MCF 10A (cell line): ENCODE measurements at regions not wholly inside any gene's neighbourhood (a gene's known extent, or its start where the extent isn't known, plus 50 kb on each side); places are given as distances from the start of the nearest gene placed in this dataset.

Source experiments
- BruUV-seq: library from RNA; stranded (reverse); fragments of 400-500 nt; replicated peaks from 2 replicates; lab custom pipeline; 2021; lab: Mats Ljungman, UMichigan
- CTCF ChIA-PET: fragments of 300-600 bp; sonication (Branson Sonifier 250); formaldehyde crosslinking; extraction: SDS; loops from one replicate; lab custom pipeline; 2021; ENCODE audit warnings: antibody characterized with exemption, inconsistent platforms; lab: Yijun Ruan, JAX
- POLR2A ChIA-PET: fragments of 300-600, 350-650 bp; sonication (Branson Sonifier 250); formaldehyde crosslinking; extraction: SDS; loops from one replicate; lab custom pipeline; 2020; ENCODE audit warnings: antibody characterized with exemption, inconsistent platforms; lab: Yijun Ruan, JAX
- DNase-seq: peaks from one replicate; pipeline ENCODE4 v3.0.0-alpha.2; 2018; ENCODE audit not compliant: unreplicated experiment
- H3K27ac Mint-ChIP-seq: one replicate; pipeline ENCODE4 v1.8.0; 2022; ENCODE audit warnings: mild to moderate bottlenecking, low read depth, mixed read lengths; ENCODE audit not compliant: unreplicated experiment
- H3K27me3 Mint-ChIP-seq: one replicate; pipeline ENCODE4 v1.8.0; 2022; ENCODE audit warnings: mixed read lengths; ENCODE audit not compliant: insufficient read depth, unreplicated experiment
- H3K36me3 Mint-ChIP-seq: one replicate; pipeline ENCODE4 v1.8.0; 2022; ENCODE audit warnings: mild to moderate bottlenecking, moderate library complexity, mixed read lengths; ENCODE audit not compliant: insufficient read depth, unreplicated experiment
- H3K4me1 Mint-ChIP-seq: one replicate; pipeline ENCODE4 v1.8.0; 2022; ENCODE audit warnings: mixed read lengths; ENCODE audit not compliant: insufficient read depth, unreplicated experiment
- H3K4me3 Mint-ChIP-seq: one replicate; pipeline ENCODE4 v1.8.0; 2022; ENCODE audit warnings: mild to moderate bottlenecking, moderate library complexity, mixed read lengths; ENCODE audit not compliant: unreplicated experiment
- H3K9me3 Mint-ChIP-seq: one replicate; pipeline ENCODE4 v1.8.0; 2022; ENCODE audit warnings: mixed read lengths; ENCODE audit not compliant: unreplicated experiment
- CTCF ChIP-seq: fragments of 200-600 bp; IDR thresholded peaks from one replicate; pipeline ENCODE4 v1.8.0; 2022; ENCODE audit warnings: antibody characterized with exemption, mild to moderate bottlenecking; ENCODE audit not compliant: unreplicated experiment
- intact Hi-C: fragments of 100-400 bp; cut with micrococcal nuclease; formaldehyde crosslinking; loops from 2 replicates; pipeline ENCODE4 v1.14.1; 2022

DNA sequence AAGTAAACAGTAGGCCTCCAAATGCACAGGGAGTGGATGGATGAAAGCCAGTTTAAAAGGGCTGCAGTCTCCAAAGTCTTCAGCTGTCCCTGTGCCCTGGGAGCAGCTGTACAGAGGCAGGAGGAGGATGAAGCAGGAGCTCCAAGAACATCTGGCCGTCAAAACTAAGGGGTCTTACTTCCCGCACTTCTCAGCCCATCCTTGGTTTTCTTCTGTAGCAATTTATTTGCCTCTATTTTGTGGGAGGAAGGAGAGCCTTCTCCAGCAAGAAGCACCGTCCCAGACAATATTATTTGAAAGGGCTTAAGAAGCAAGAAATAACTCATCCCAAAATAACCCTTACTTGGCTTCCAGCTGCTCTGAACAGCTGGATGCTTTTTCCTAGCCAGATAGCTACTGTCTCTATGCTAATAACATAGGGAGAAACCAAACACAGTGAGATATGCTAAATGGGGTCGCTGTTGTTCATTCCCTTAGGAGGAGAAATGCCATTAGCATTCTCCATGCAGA lies 133.2 kb downstream of the SPATA19 start:
- H3K4me3 Mint-ChIP-seq, result no peak overlapping the region
- intact Hi-C loops, result no loop called here
- TF ChIP-seq CTCF, result no peak
- H3K36me3 Mint-ChIP-seq, result no peaks in the 10 kb centered on the region
- BruUV-seq, result no TSS peak
- POLR2A ChIA-PET, result interaction anchor here (0.5 kb wide), 1 partner anchor 13 kb away, joined by 4 read pairs; no protein-coding TSS in a partner anchor
- H3K27me3 Mint-ChIP-seq, result peaks cover 20% of the 10 kb centered on the region
- no peak overlapping the region for H3K27ac Mint-ChIP-seq
- no peaks in the 10 kb centered on the region for H3K4me1 Mint-ChIP-seq
- H3K9me3 Mint-ChIP-seq, result peaks cover 5% of the 10 kb centered on the region
- DNase-seq, result no peak
- CTCF ChIA-PET, result no interaction called here

- no peaks in the 10 kb centered on the region for H3K4me1 Mint-ChIP-seq
- POLR2A ChIA-PET, result no interaction called here
- BruUV-seq, result no TSS peak
- no peak for DNase-seq
- CTCF ChIA-PET, result no interaction called here
- H3K27ac Mint-ChIP-seq, result no peak overlapping the region
- H3K9me3 Mint-ChIP-seq, result no peaks in the 10 kb centered on the region
- intact Hi-C loops, result no loop called here
- H3K36me3 Mint-ChIP-seq, result no peaks in the 10 kb centered on the region
- TF ChIP-seq CTCF, result no peak
- H3K27me3 Mint-ChIP-seq, result peaks cover 15% of the 10 kb centered on the region
- no peak overlapping the region for H3K4me3 Mint-ChIP-seq
Measured at GRCh38 chr11:133711545-133711944, 133.8 kb downstream of the SPATA19 start.

- no TSS peak for BruUV-seq
- H3K27me3 Mint-ChIP-seq, result peaks cover 7% of the 10 kb centered on the region
- no peaks in the 10 kb centered on the region for H3K4me1 Mint-ChIP-seq
- CTCF ChIA-PET, result no interaction called here
- H3K4me3 Mint-ChIP-seq, result no peak overlapping the region
- no peak for DNase-seq
- H3K36me3 Mint-ChIP-seq, result no peaks in the 10 kb centered on the region
- intact Hi-C loops, result no loop called here
- no peaks in the 10 kb centered on the region for H3K9me3 Mint-ChIP-seq
- no peak for TF ChIP-seq CTCF
- no peak overlapping the region for H3K27ac Mint-ChIP-seq
- POLR2A ChIA-PET, result no interaction called here
Measured at GRCh38 chr11:133710681-133711240, 134.6 kb downstream of the SPATA19 start.

GRCh38 chr11:133710241-133710640 lies 135.1 kb downstream of the SPATA19 start:
- BruUV-seq, result no TSS peak
- ChIA-PET CTCF (no interaction called here), POLR2A (no interaction called here)
- H3K36me3 Mint-ChIP-seq, result no peaks in the 10 kb centered on the region
- no peak for DNase-seq
- intact Hi-C loops, result no loop called here
- no peak for TF ChIP-seq CTCF
- no peaks in the 10 kb centered on the region for H3K9me3 Mint-ChIP-seq
- H3K27me3 Mint-ChIP-seq, result peaks cover 2% of the 10 kb centered on the region
- H3K27ac Mint-ChIP-seq, result no peak overlapping the region
- no peaks in the 10 kb centered on the region for H3K4me1 Mint-ChIP-seq
- H3K4me3 Mint-ChIP-seq, result no peak overlapping the region
